Common myeloid progenitor, CD34-positive (primary cell): ENCODE measurements at regions not wholly inside any gene's neighbourhood (a gene's known extent, or its start where the extent isn't known, plus 50 kb on each side); places are given as distances from the start of the nearest gene placed in this dataset.
"Not testable (repeated sequence)": the region's sequence is repeated elsewhere in the genome, so short reads cannot be mapped to it uniquely, and the experiment has no call there.

Source experiments
- CTCF ChIA-PET: fragments of 350-600 bp; sonication (Branson Sonifier 250); formaldehyde crosslinking; loops from one replicate; lab custom pipeline; 2021; ENCODE audit warnings: antibody characterized with exemption; lab: Charles Lee
- POLR2A ChIA-PET: fragments of 350-600 bp; sonication (Branson Sonifier 250); formaldehyde crosslinking; loops from one replicate; lab custom pipeline; 2021; ENCODE audit warnings: antibody characterized with exemption; lab: Charles Lee
- DNase-seq, 3 donors: peaks; one replicate each; pipeline versions ENCODE4 v3.0.0 to v3.0.0-alpha.2; 2013
- H3K27ac ChIP-seq, 2 experiments: 1 replicate in 1 of 2; 2 replicates in 1 of 2; pipeline ENCODE4 v1.7.0; 2013; ENCODE audit warnings: inconsistent platforms in 2 of 2, low read length in 2 of 2, mild to moderate bottlenecking in 2 of 2, low read depth in 1 of 2, moderate library complexity in 1 of 2; ENCODE audit not compliant: severe bottlenecking in 2 of 2, insufficient read depth in 1 of 2, poor library complexity in 1 of 2
- H3K27me3 ChIP-seq, 5 experiments: replicated peaks in 2 of 5; 1 replicate in 3 of 5; 2 replicates in 2 of 5; pipeline versions ENCODE4 v1.6.1 to v1.7.0; 2013; ENCODE audit warnings: low read length in 4 of 5, mild to moderate bottlenecking in 2 of 5, moderate library complexity in 2 of 5, inconsistent platforms in 1 of 5; ENCODE audit not compliant: insufficient read depth in 5 of 5, control insufficient read depth in 4 of 5
- H3K36me3 ChIP-seq, 4 experiments: 1 replicate in 2 of 4; 2 replicates in 2 of 4; pipeline versions ENCODE4 v1.6.1 to v1.7.0; 2013; ENCODE audit warnings: low read length in 3 of 4, control low read depth in 1 of 4, mild to moderate bottlenecking in 1 of 4; ENCODE audit not compliant: control insufficient read depth in 4 of 4, insufficient read depth in 4 of 4
- H3K4me1 ChIP-seq, 4 experiments: 1 replicate in 3 of 4; 2 replicates in 1 of 4; pipeline versions ENCODE4 v1.6.1 to v1.7.1; 2013; ENCODE audit warnings: low read length in 3 of 4, mild to moderate bottlenecking in 3 of 4, control low read depth in 1 of 4, inconsistent platforms in 1 of 4, moderate library complexity in 1 of 4; ENCODE audit not compliant: control insufficient read depth in 4 of 4, insufficient read depth in 4 of 4; ENCODE audit errors: control extremely low read depth in 1 of 4
- H3K4me3 ChIP-seq, 7 experiments: 1 replicate in 4 of 7; 2 replicates in 3 of 7; pipeline versions ENCODE4 v1.5.1 to v1.7.0; 2013; ENCODE audit warnings: mild to moderate bottlenecking in 7 of 7, low read length in 6 of 7, moderate library complexity in 6 of 7, inconsistent platforms in 2 of 7, low read depth in 2 of 7, control low read depth in 1 of 7; ENCODE audit not compliant: insufficient read depth in 4 of 7, control insufficient read depth in 1 of 7; ENCODE audit errors: extremely low read depth in 1 of 7
- H3K9me3 ChIP-seq, 5 experiments: 1 replicate in 4 of 5; 2 replicates in 1 of 5; pipeline versions ENCODE4 v1.6.1 to v1.7.1; 2013; ENCODE audit warnings: low read length in 4 of 5, mild to moderate bottlenecking in 2 of 5, inconsistent platforms in 1 of 5, low read depth in 1 of 5, moderate library complexity in 1 of 5; ENCODE audit not compliant: control insufficient read depth in 4 of 5, insufficient read depth in 2 of 5; ENCODE audit errors: control extremely low read depth in 1 of 5
- WGBS: methylation state at CpG from one replicate; pipeline ENCODE4 v1.1.5; 2013; ENCODE audit not compliant: insufficient coverage; 5-methylcytosine and 5-hydroxymethylcytosine counted together

DNA sequence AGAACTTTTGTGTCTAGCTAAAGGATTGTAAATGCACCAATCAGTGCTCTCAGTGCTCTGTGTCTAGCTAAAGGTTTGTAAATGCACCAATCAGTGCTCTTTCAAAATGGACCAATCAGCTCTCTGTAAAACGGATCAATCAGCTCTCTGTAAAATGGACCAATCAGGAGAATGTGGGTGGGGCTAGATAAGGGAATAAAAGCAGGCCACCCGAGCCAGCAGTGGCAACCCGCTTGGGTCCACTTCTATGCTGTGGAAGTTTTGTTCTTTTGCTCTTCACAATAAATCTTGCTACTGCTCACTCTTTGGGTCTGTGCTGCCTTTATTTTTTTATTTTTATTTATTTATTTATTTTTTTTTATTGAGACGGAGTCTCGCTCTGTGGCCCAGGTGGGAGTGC lies 957.3 kb upstream of the GJE1 start:
- H3K4me1 ChIP-seq, POLR2A ChIA-PET, H3K27ac ChIP-seq, H3K4me3 ChIP-seq, H3K27me3 ChIP-seq, H3K9me3 ChIP-seq, DNase-seq, H3K36me3 ChIP-seq, CTCF ChIA-PET: not testable (repeated sequence)
- WGBS: 100% methylated on average over 1 of the region's 5 CpGs

DNA sequence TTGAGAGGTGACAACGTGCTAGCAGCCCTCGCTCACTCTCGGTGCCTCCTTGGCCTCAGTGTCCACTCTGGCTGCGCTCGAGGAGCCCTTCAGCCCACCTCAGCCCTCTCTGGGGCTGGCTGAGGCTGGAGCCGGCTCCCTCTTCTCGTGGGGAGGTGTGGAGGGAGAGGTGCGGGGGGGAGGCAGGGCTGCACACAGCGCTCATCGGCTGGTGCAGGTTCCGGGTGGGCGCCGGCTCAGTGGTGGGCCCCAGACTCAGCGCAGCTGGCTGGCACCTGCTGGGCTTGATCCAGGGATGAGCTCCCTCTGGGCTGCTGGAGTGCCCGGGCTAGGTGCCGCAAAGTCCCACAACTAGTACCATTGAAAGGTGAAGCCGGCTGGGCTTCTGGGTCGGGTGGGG lies 957.8 kb upstream of the GJE1 start:
- POLR2A ChIA-PET: no interaction called here
- CTCF ChIA-PET: interaction anchor here (0.8 kb wide), 1 partner anchor 9 kb away, joined by 3 read pairs; no protein-coding TSS in a partner anchor
- no peak overlapping the region for H3K27ac ChIP-seq
- no peak overlapping the region for H3K4me3 ChIP-seq
- H3K4me1 ChIP-seq: no peaks in the 10 kb centered on the region
- 96% methylated on average over 13 of the region's 18 CpGs for WGBS
- H3K36me3 ChIP-seq: no peaks in the 10 kb centered on the region
- no peaks in the 10 kb centered on the region for H3K27me3 ChIP-seq
- H3K9me3 ChIP-seq: peaks cover 0 to 2% (median 0%) of the 10 kb centered on the region in 5 experiments
- no peak for DNase-seq

DNA sequence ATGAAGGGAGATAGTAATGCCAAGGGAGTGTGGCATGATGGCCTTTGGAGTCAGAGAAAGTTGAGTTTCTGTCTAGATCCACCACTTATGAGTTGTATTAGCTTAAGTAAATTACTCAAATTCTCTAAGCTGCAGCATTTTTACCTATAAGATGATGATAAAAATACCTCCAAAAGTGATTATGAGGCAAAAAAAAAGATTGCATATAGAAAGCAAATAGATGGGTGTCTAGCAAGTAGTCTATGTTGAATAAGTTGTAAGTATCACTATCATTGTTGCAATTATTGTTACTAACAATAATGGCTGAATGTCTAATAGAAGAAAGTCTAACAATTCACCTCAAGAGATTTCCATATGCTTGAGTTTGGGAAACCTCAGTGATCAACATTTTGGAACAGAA lies 959.2 kb upstream of the GJE1 start:
- no peaks in the 10 kb centered on the region for H3K4me1 ChIP-seq
- H3K4me3 ChIP-seq: no peak overlapping the region
- CTCF ChIA-PET: no interaction called here
- POLR2A ChIA-PET: no interaction called here
- no peaks in the 10 kb centered on the region for H3K36me3 ChIP-seq
- no peak for DNase-seq
- no peaks in the 10 kb centered on the region for H3K27me3 ChIP-seq
- H3K27ac ChIP-seq: no peak overlapping the region
- H3K9me3 ChIP-seq: peaks cover 0 to 2% (median 0%) of the 10 kb centered on the region in 5 experiments

DNA sequence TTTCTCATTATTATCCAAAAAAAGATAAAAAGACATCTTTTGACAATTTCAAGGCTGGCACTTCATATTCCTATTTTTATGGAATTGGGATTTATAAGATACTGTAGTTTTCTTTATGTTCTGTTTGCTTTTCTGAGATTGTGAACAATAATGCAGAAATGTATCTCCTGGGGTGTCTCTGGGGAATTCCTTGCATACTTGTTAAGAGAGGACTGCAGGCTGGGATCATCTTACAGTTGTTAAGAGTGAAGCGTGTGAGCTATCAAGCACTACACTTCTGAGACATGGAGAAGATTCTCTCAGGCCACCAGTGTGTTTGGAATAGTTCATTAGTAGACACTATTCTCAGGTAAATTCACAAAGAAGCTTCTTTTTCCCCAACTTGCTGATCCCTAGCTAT lies 963.3 kb upstream of the GJE1 start:
- POLR2A ChIA-PET: no interaction called here
- no peaks in the 10 kb centered on the region for H3K27me3 ChIP-seq
- H3K9me3 ChIP-seq: peaks cover 0 to 2% (median 0%) of the 10 kb centered on the region in 5 experiments
- no peaks in the 10 kb centered on the region for H3K36me3 ChIP-seq
- 100% methylated on average over 1 of the region's 1 CpG for WGBS
- no peak overlapping the region for H3K27ac ChIP-seq
- CTCF ChIA-PET: no interaction called here
- H3K4me3 ChIP-seq: no peak overlapping the region
- DNase-seq: no peak
- no peaks in the 10 kb centered on the region for H3K4me1 ChIP-seq

DNA sequence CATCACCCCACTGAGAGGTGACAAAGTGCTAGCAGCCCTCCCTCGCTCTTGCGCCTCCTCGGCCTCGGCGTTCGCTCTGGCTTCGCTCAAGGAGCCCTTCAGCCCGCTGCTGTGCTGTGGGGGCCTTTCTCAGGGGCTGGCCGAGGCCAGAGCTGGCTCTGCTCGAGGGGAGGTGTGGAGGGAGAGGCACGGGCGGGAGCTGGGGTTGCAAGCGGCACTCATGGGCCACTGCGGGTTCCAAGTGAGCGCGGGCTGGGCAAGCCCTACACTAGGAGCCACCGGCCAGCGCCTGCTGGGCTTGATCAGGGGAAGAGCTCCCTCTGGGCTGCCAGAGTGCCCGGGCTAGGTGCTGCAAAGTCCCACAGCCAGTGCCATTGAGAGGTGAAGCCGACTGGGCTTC lies 964.8 kb upstream of the GJE1 start:
- POLR2A ChIA-PET: no interaction called here
- H3K9me3 ChIP-seq: peaks cover 0 to 2% (median 0%) of the 10 kb centered on the region in 5 experiments
- no peaks in the 10 kb centered on the region for H3K4me1 ChIP-seq
- no peak for DNase-seq
- H3K36me3 ChIP-seq: no peaks in the 10 kb centered on the region
- H3K27ac ChIP-seq: no peak overlapping the region
- 98% methylated on average over 15 of the region's 20 CpGs for WGBS
- no peaks in the 10 kb centered on the region for H3K27me3 ChIP-seq
- H3K4me3 ChIP-seq: no peak overlapping the region
- CTCF ChIA-PET: no interaction called here

DNA sequence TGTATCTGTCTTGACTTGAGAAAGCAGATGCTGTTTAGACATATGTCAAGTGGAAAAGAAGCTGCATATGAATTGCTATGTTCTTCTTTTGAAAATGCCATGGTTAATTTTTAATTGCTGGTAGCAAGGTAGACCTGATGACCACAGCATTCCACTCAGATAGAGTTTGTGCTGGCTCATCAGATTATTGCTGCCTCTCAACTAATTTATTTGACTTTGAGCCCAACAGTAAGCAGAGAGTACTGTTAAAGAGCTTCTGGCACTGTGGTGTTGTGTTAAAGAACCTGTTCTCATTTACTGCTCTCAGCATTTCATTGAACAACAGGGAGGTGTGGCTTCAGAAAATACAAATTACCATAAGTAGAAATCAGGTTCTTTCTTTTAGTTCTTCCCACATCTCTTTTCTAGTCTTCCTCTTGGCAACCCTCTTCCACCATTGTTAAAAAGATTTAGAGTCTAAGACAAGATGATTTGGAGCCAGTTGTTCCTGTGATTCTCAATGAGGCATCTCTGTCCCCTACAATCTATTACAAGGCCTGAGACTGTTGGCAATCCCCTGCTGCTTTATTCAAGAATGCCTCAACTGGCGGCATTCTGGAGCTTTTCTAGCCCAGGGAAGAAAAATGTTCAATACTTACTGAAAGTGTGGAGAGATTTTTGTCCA lies 967.6 kb upstream of the GJE1 start:
- ChIA-PET CTCF (no interaction called here), POLR2A (no interaction called here)
- H3K4me3 ChIP-seq: no peak overlapping the region
- no peaks in the 10 kb centered on the region for H3K4me1 ChIP-seq
- H3K36me3 ChIP-seq: no peaks in the 10 kb centered on the region
- no peak for DNase-seq
- no peak overlapping the region for H3K27ac ChIP-seq
- H3K27me3 ChIP-seq: no peaks in the 10 kb centered on the region
- H3K9me3 ChIP-seq: no peaks in the 10 kb centered on the region
- WGBS: 100% methylated on average over 1 of the region's 1 CpG

DNA sequence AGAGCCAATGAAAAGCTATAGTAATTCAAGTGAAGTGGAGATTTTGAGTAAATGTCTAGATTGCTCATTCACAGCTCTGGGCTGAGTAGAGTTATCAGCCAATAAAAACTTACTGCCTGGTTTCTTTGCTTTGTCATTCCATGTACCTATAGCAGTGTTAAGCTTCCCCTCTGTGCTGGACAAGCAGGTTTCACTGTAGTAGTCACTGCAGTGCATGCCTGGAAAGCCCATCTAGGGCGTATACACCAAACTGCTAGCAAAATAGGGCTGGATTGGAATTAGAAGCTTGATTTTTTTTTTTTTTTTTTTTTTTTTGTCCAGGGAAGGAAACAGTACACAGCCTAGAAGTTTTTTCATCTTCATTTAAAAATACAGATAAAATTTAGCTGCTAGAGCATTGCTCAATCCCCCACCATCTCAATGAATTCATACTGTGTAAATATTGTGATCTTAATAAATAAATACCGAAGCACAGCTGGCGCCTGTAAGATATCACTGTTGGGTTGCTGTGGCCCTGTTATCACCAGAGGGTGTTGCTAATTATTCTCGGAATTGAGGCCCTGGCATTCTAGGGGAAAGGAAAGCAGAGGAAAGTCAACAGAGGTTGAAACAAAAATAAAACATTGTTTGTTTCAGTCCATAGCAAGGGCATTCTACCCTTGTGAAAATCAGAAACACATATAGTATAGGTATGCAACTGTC lies 968.5 kb upstream of the GJE1 start:
- Histone ChIP-seq H3K27ac (no peak overlapping the region), H3K27me3 (no peaks in the 10 kb centered on the region), H3K9me3 (no peaks in the 10 kb centered on the region), H3K4me3 (no peak overlapping the region), H3K4me1 (no peaks in the 10 kb centered on the region), H3K36me3 (no peaks in the 10 kb centered on the region)
- ChIA-PET CTCF (no interaction called here), POLR2A (no interaction called here)
- 96% methylated on average over 2 of the region's 4 CpGs for WGBS
- no peak for DNase-seq
